GM18520 (cell line): ENCODE measurements at regions not wholly inside any gene's neighbourhood (a gene's known extent, or its start where the extent isn't known, plus 50 kb on each side); places are given as distances from the start of the nearest gene placed in this dataset.

Experiments used
- ATAC-seq: cut with Tn5 transposase; IDR thresholded peaks from one replicate; pipeline ENCODE4 v1.9.1; 2021; ENCODE audit not compliant: unreplicated experiment

DNA sequence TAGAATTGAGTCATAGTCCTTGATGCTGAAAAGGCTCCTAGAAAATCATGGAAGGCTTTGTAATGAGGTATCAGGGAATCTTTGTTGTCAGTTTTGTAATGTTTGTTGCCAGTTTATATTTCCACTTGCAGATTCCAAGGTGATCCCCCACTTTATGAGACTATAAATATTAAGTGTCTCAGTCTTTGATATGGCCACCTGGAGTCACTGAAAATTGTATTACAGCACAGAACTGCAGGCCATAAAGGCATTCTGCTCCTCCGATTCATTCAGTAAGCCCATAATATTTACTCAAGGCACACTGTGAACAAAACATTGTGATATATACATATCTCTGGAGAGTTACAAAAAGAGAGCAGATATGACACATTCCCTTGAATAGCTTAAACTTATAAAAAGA lies 457.8 kb upstream of the ZNF385D start:
- no peak for ATAC-seq

DNA sequence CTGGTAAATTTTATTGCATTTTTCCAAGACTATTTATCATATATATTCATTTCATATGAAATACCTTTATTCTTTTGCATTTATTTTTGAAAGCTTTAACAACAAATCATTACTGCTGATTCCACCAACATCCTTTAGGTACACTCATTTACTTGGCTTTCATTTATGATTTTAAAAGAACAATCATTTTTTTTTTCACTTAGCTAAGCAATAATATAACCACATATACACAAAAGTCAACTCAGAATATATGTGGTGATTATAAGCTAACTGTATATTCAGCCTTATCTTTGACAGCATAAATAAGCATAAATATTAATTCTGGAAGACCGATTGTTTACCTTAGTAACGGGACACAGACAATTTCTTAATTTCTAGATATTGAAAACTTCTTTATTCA lies 458.6 kb upstream of the ZNF385D start:
- no peak for ATAC-seq

DNA sequence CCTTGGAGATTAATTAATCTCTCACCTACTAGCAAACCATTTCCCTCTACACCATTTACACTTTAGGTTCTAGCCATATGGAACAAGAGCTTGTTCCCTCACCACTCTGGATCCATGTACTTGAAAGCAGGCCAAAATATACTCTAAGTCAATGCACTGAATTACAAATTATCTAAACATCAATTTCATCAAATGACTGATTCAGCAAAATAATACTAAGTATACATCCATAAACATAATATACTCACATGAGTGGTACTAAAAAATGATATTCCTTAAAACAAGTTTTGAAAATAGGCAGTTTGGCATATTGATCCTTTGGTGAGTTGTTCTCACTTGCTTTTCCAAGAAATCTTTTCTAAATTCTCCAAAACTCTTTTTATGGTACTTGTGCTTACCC lies 459.7 kb upstream of the ZNF385D start:
- no peak for ATAC-seq

DNA sequence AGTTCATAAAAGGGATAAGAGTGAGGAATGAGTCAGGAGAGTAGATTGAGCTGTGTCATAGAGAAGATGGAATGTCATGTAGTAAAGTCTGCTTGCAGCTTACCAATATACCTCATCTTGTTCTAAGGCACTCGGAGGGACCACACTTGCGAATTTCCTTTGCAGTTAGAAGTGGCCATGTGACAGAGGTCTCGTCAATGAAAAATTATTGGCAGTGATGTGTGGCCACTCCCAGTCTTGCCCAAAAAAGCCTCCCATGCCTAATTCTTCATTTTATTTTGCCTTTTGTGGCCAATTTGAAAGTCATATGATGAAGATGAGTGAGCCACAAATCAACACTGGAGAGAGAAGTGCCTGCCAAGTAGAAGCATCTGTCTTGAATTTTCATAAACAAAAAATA lies 465.6 kb upstream of the ZNF385D start:
- ATAC-seq: no peak

DNA sequence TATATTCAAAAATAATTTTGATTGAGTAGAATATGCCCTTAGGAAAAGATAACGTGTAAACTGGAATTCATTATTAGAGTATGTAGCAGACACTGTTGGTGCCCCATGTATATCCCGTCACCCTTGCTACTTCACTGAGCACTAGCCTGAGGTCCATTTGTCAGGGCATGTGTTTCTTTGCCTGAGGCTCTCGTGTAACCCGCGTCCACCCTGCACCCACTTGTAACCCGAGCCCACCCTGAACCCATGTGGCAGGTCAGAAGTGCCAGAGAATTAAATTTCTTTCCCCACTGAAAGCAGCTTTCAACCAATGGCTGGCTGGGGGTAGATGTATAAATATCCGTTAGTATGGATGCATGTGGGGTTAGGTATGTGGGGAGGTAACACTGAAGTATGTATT lies 474.2 kb upstream of the ZNF385D start:
- ATAC-seq: no peak

DNA sequence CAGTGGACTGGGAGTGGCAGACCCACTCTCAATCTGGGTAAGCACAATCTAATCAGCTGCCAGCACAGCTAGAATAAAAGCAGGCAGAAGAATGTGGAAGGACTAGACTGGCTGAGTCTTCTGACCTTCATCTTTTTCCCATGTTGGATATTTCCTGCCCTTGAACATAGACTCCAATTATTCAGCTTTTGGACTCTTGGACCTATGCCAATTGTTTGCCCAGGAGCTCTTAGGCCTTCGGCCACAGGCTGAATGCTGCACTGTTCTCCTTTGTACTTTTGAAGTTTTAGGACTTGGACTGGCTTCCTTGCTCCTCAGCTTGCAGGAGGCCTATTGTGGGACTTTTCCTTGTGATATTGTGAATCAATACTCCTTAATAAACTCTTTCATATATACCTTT lies 477.7 kb upstream of the ZNF385D start:
- ATAC-seq: no peak

DNA sequence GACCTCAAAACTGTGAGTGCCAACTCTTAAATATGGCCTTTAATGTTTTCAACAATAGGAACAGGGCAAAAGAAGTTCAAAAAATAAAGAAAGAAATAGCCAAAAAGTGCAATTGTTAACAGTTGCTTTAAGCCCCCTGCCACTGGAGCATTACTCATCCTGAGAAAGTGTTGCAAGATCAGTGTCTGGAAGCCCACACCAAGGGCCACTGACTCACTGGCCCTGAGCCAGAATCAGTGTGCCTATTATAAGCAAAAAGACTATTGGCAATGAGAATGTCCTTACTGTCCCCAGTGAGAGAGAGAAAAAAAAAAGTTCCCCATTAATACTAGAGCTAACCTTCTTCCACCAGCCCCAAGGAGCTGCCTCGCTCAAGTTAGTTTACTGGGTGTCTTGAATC lies 480.1 kb upstream of the ZNF385D start:
- ATAC-seq: no peak

DNA sequence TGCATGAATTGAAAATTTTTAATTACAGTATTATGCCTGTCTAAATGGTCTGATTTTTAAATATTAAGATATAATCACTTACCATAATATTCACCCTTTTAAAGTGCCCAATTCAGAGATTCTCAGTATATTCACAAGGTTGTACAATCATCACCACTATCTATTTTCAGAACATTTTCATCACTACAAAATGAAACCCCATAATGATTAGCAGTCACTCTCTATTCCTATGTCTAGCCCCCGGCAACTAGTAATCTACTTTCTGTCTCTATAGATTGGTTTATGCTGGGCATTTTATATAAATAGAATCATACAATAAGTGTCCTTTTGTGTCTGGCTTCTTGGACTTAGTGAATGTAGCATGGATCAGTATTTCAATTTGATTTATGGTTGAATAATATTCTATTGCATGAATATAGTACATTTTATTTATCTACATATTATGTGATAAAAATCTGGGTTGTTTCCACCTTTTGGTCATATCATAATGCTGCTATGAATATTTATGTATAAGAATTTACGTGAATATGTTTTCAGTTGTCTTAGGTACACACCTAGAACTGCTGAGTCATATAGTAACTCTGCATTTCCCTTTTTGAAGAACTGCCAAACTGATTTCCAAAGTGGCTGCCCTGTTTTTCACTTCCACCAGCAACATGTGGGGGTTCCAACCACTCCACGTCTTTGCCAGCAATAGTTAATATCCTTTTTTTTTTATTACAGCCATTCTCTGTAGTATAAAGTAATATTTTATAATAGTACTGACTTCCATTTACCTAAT lies 485.7 kb upstream of the ZNF385D start:
- ATAC-seq: no peak

DNA sequence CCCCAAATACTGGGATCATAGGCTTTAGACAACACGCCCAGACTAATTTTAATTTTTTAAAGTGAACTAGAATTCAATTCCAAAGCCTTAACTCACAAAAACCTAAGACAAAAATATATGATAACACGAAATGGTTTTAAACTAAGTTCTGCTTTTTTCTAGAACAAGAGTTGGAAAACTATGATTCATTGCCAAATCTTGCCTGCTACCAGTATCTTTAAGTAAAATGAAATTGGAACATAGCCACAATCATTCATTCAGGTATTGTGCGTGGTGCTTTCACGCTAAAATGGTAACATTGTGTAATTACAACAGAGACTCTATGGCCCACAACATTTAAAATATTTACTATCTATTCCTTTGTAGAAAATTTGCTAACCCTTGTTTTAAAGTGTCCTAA lies 488.0 kb upstream of the ZNF385D start:
- ATAC-seq: no peak

DNA sequence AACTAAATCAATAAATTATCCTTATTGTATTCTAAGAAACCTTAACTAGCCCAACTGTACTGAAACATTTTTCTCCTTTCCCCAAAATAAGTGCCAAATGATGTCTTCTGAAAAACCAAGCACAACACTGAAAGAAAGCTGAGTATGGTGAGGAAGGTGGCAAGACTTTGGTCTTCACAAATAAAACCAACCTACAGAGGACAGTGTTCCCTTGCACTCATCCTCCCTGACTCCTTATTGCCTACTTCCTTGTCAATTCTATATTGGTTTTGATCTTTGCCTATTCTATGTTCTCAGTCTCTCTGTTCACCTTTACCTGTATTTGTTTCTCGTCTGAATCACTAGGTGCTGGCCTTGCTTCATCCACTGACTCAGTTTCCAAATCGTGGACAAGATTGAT lies 490.1 kb upstream of the ZNF385D start:
- ATAC-seq: no peak

DNA sequence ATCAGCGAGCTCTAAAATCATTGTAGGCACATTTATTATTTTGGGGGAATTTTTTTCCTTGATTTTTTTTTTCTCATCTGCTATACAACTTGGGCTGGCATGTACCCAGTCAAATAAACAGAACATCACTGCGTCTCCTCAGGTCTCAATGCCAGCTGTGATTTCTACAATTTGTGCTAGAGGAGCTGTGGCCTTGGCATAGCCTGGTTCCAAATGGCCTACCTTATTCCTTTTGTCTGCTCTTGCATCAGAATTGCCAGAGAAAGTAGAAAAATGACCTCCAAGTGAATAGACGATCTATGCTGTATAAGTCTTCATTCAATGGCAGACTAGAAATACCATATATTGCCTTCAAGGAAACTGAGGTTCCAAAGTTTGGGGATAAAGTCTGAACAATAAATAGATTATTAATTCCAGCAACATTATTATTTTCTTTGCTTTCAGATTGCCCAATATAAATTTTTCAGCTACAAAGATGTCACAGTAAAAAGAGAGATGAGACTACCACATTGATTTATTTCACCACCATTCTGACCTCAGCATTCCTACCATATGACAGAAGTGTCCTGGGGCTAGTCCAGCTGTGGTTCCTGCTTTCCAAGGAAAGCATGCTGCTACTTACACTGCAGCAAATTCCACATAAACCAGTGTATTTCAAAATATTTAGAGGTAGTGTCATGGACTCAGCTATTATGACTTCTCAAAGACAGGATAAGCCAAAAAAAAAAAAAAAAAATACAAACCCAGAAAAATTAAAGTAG lies 493.9 kb upstream of the ZNF385D start:
- no peak for ATAC-seq

DNA sequence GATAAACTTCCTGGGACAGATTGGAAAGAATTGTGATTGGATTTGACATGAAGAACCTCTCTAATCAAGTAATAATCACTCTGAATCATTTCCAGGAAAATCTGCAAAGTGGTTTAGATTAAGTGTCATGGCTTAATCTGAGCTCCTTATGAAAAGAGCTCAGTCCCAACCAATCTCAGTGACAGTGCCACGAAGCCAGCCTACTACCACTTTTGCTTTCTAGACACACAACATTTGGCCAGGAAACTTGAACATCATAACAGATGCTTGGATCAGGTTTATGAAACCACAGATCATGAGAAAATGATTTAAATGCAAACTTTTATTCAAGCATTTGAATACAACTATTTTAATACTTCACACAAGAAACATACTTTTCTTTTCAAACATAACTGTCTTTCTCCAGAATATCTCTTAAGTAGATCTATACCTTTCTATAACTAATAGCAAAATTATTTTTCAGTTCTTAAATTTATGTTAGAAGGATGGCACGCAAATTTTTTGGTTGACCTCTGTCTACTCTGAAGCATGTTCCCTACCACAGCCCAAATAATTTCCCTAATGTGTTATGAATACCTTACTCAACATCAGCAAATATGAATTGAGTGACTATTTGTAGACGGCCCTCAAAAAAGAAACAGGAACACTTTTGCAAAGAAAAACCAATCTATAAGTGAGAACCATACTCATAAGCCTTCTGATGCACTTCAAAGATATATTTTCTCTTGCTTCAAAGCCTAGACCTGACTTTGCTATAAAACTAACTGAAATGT lies 495.0 kb upstream of the ZNF385D start:
- ATAC-seq: no peak

DNA sequence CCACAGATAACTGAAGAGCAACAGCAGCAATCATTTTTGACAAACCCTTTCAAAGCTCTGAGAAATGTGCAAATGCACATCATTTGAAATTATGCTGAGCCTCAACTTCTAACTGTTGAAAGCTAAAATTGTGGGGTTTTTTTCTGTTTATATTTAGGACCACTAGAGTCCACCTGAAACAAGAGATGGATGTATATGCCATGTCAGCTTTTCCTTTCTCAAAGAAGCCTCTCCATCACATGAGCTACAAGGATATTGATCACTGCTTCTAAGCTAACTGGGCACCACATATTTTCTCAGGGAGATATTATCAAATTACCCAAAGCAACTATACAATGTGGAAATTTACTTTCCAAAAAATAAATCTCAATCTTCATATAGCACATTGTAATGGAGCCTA lies 498.6 kb upstream of the ZNF385D start:
- ATAC-seq: no peak

DNA sequence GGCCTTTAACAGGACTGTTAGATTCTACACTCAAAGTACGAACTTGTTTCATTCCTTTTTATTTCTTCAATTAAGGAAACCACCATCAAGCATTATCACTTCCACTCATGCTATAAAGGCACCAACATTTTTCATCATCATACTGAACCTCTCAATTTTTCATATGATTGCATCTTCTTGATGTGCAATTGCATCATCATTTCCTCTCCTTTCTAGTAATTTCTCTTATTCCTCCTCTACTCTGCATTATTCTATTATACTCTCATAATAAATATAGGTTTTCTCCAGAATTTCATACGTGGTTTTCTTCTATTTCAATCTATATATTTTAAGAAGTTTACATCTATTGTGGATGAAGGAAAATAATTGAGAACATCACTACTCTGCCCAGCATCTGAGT lies 506.2 kb upstream of the ZNF385D start:
- no peak for ATAC-seq

DNA sequence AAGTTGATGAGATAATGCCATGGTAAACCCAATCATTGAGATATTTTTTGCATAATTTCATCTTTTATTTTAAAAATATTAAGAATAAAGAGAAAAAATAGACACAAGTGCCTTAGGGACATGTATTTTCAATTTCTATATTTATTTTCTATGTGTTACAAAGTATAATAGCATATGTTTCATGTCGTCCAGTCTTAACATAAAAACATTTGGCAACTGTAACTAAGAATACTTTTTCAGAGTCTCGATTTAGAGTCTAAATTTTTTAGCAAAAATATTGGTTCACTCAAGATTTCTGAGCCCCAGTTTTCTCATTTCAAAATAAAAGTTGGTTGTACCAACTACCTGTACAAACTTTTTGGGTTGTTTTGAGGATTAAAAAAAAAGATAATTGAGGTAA lies 511.4 kb upstream of the ZNF385D start:
- no peak for ATAC-seq

DNA sequence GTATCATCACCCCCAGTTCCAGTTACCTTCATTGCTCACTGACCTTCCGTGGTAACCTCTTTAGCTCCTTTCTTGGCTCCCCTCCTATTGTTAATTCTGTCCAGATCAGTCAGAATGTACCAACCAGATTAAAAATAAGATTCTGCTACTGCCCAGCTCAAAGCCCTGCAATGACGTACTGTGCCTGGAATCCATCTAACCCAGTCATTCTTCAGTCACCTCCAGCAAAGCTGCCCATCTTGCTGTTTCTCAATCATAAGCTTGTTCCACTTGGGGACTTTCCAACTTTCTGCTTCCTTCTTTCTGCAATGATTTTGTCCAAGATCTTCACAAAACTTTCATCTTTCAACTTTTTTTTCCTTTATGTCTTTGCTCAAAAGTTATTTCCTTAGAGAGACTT lies 512.0 kb upstream of the ZNF385D start:
- ATAC-seq: no peak

DNA sequence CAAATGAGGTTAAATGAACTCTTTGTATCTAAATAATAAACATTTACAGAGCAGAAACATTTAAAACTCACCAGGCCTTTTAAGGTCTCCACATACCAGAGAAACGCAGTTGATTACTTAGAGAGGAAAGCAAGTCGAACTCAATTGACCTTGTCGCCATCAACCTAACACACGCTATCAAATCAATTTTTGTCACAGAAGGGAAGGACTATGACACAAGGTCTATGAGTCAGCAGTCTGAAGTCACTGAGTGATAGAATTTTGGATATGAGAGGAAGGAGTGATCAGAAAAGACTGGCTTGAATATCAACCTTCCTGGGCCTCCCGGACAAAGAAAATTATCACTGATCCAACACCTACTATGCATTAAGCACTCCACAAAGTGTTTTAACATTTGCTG lies 514.4 kb upstream of the ZNF385D start:
- no peak for ATAC-seq

DNA sequence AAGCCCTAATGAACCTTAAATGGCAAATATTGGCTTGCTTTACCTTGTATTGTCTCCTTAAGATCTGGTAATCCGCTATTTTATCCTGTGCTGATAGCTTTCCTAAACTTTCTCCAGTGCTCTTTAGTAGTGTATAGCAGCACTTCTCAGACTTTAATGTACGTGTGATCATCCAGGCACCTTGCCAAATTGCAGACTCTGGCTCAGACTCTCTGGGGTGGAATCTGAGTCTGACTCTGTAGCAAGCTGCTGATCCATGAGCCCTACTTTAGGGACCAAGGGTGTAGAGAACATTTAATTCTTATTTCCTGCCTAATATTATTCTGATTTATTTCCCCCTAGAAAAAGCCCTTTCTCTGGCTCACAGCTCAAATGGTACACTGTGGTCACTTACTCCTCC lies 518.8 kb upstream of the ZNF385D start:
- ATAC-seq: no peak

DNA sequence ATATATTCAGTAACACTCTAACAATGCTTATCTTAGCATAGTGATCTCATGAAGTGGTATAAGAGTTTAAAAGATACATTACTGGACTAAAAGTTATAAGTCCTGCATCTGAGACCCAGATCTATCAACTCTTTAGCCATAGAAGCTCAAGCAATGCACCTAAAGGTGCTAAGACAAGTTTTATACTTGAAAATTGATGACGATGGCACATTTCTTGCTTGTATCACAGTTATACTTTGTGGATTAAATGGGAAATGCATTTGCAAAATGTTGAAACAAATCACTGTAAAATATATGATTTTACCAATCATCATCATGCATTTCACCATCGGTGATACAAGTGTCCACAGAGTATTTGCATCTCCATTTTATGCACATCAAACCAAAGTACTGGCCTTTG lies 525.3 kb upstream of the ZNF385D start:
- no peak for ATAC-seq

DNA sequence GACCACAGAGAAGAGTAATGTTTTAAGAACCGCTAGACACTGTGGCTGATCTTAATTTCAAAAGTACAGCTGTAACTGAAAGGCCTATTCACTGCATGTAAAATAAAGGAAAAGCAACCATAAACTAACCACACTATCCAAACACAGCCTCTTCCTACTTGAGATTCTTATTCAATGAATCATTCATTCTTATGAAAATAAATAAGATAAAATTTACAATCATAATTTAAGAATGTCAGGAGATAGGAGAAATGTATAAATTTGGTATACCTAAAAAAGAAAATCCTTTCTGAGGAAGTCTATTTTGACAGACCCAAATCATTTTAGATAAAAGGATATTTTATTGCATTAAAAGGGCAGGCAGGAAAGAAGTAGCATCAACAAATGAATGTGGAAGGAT lies 533.5 kb upstream of the ZNF385D start:
- no peak for ATAC-seq

DNA sequence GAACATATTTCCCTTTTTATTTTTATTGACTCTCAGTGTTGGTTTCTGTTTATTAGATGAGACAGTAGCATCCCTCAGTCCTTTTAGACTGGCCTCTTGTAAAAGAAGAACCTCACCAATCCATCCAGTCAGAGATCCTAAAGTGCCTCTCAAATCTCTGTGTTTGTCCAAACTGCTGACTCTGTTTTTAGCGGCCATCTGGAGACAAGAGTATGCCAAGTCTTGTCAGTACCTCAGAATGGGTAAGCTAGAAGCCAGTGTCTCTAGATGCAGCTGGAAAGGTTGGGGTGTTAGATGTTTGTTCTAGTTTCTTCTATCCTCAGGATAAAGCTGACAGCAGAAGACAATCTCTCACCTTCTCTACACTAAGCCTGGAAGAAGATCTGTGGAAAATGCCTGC lies 537.7 kb upstream of the ZNF385D start:
- ATAC-seq: no peak

DNA sequence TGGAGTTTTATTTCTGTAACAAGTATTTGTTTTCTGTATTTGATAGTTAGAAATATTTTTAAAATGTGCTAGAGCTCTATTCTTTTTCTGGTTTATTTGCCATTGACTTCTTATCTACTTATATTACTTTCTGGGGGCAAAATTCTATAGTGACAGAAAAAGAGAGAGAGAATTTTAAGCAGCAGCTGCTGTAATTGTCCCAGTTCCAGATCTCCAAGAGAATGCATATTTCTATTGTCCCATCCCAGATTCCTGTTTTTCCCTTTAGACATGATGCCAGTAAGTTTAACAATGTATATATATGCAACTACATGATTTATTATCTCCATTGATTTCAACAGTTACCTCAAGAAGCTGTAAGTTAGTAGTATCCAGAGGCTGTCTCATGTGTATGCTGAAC lies 541.7 kb upstream of the ZNF385D start:
- no peak for ATAC-seq
